Brain microvascular endothelial cell (primary cell): ENCODE measurements at regions not wholly inside any gene's neighbourhood (a gene's known extent, or its start where the extent isn't known, plus 50 kb on each side); places are given as distances from the start of the nearest gene placed in this dataset.

ENCODE experiments used
- DNase-seq: peaks from one replicate; pipeline ENCODE4 v3.0.0-alpha.2; 2020
- H3K27ac ChIP-seq: fragments of 250-450 bp; sonication (Bioruptor Pico); 2 replicates; pipeline ENCODE4 v1.5.1; 2020; ENCODE audit warnings: mild to moderate bottlenecking, moderate library complexity
- H3K27me3 ChIP-seq: fragments of 250-450 bp; sonication (Bioruptor Pico); replicated peaks from 2 replicates; pipeline ENCODE4 v1.5.1; 2020; ENCODE audit warnings: mild to moderate bottlenecking
- H3K36me3 ChIP-seq: fragments of 250-450 bp; sonication (Bioruptor Pico); replicated peaks from 2 replicates; pipeline ENCODE4 v1.5.1; 2020; ENCODE audit warnings: mild to moderate bottlenecking
- H3K4me3 ChIP-seq: 2 replicates; pipeline ENCODE4 v1.5.1; 2011; ENCODE audit warnings: low read depth, mild to moderate bottlenecking, control low read depth, low read length, moderate library complexity
- in situ Hi-C: cut with HindIII; loops from 2 replicates; pipeline ENCODE4 v1.10.0; 2017; ENCODE audit warnings: low sequenced_read_pairs, low pct_ligation_motif_present
- TF ChIP-seq, protein P1 (sequence below): IDR thresholded peaks from 2 replicates; pipeline ENCODE4 v1.5.1; 2011; ENCODE audit warnings: low read depth, mild to moderate bottlenecking, moderate library complexity, low read length, control low read depth, inconsistent platforms; ENCODE audit errors: missing control alignments

DNA sequence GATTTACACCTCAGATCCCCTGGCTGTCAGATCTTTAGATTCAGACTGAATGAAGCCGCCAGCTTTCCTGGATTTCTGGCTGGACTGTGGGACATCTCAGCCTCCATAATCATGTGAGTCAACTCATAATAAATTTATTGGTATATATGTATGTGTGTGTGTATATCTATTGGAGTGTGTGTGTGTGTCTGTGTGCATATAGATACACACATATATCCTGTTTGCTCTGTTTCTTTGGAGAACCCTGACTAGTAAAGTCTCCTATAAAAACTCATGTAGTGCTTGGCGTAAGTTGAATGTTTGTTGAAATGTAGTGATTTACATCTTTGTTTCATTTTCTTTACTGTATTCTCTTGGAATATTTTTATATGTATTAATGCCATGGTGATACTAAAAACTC, 499.5 kb upstream of the KLF12 start:
- H3K27me3 ChIP-seq: no peaks in the 10 kb centered on the region

DNA sequence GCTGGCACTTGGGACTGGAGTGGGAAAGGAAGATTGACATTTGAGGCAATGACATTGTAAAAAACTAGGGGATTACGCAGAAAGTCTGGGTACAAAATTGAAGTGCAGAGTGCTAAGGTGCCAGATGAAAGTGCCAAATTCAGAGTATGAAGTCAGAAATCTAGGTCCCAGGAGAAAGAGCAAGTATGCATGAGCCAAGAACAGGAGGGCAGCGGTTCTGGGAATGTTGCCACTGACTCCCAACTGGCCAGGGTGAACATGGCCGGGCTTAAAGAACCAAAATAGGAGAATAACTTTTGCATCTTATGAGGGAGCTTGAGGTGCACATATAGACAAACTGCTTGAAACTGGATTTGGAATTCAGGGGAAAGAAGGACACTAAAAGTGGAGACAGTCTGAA, 495.8 kb upstream of the KLF12 start:
- Histone ChIP-seq H3K27me3 (no peaks in the 10 kb centered on the region), H3K36me3 (no peaks in the 10 kb centered on the region), H3K4me3 (no peak overlapping the region), H3K27ac (no peak overlapping the region)
- TF ChIP-seq, protein P1, sequence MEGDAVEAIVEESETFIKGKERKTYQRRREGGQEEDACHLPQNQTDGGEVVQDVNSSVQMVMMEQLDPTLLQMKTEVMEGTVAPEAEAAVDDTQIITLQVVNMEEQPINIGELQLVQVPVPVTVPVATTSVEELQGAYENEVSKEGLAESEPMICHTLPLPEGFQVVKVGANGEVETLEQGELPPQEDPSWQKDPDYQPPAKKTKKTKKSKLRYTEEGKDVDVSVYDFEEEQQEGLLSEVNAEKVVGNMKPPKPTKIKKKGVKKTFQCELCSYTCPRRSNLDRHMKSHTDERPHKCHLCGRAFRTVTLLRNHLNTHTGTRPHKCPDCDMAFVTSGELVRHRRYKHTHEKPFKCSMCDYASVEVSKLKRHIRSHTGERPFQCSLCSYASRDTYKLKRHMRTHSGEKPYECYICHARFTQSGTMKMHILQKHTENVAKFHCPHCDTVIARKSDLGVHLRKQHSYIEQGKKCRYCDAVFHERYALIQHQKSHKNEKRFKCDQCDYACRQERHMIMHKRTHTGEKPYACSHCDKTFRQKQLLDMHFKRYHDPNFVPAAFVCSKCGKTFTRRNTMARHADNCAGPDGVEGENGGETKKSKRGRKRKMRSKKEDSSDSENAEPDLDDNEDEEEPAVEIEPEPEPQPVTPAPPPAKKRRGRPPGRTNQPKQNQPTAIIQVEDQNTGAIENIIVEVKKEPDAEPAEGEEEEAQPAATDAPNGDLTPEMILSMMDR: no peak
- in situ Hi-C loops: no loop called here
- no peak for DNase-seq

More for the DNA sequence above, 499.5 kb upstream of the KLF12 start:
- TF ChIP-seq, protein P1: no peak
- H3K36me3 ChIP-seq: no peaks in the 10 kb centered on the region
- H3K27ac ChIP-seq: no peak overlapping the region
- in situ Hi-C loops: no loop called here
- no peak for DNase-seq
- H3K4me3 ChIP-seq: no peak overlapping the region

DNA sequence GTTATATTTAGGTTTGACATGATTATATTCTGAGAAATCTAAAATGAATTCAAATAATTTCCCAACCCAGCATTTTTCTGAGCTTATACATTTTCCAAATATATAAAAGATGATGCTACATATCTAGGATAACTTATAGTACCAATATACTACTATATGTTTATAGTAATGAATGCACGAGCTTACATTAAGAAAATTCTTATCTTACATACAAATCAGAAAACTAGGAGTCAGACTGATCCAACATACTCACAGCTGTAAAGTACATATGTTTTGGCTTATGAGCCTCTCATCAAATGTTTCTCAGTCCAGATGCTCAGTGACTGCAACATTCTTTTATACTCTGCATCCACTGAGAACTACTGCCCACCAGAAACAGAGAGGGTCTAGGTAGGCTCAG, 491.3 kb upstream of the KLF12 start:
- Histone ChIP-seq H3K36me3 (no peaks in the 10 kb centered on the region), H3K4me3 (no peak overlapping the region), H3K27ac (no peak overlapping the region), H3K27me3 (no peaks in the 10 kb centered on the region)
- in situ Hi-C loops: no loop called here
- DNase-seq: no peak
- TF ChIP-seq, protein P1: no peak

DNA sequence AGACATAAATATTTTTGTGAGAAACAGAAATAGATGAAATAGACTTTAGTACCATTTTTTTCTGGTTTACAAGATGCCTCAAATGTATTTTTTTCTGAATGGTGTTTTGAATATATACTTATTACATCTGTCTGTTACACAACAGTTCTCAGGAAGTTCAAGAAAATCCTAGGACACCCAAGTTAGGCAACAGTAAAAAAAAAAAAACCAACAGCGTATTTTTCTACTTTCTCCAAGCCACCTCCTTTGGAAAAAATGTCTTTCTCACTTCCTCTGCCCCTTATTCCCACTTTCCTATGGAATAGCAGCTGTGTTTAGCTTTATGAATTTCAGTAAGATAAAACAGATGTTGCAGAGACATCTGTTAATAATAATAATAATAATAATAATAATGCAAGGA, 489.6 kb upstream of the KLF12 start:
- in situ Hi-C loops: no loop called here
- no peak overlapping the region for H3K4me3 ChIP-seq
- TF ChIP-seq, protein P1: no peak
- H3K27me3 ChIP-seq: no peaks in the 10 kb centered on the region
- no peaks in the 10 kb centered on the region for H3K36me3 ChIP-seq
- no peak overlapping the region for H3K27ac ChIP-seq
- DNase-seq: no peak

DNA sequence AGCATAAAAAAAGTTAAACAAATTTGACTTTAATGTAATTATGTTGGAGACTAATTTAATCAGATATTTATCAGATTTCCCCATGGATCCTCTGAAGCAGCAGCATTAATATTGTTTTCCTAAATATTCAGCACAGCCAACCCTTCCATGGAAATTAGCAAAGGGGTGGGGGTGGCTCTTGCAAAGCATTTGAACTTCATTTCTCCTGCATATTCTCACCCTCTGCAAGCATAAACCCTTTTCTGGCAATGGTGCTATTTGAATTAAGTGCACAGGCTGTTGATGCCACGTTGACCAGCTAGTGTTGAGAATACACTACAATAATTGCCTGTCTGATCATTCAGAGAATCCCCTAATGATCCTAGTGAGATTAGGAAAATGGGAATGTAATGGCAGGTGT, 488.1 kb upstream of the KLF12 start:
- Histone ChIP-seq H3K27ac (no peak overlapping the region), H3K4me3 (no peak overlapping the region), H3K36me3 (no peaks in the 10 kb centered on the region), H3K27me3 (no peaks in the 10 kb centered on the region)
- TF ChIP-seq, protein P1: no peak
- in situ Hi-C loops: no loop called here
- DNase-seq: no peak

DNA sequence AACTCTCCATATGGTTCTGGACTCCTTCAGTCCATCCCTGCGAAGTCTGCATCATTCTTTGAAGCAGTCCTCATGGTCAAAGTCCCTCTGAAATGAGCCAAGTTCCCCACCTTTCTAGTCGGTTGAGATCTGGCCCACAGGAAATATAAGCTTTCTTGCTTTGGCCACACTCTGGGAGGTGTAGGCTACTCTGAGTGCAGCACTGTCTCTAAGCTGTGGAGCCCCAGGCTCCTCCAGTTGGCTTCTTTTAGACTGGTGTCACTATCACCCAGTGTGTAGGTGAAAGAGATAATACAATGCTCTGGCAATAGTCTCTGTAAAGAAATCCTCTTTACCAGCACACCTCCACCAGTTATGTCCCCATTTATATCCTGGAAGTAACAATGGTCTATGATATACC, 486.5 kb upstream of the KLF12 start:
- Histone ChIP-seq H3K36me3 (no peaks in the 10 kb centered on the region), H3K27ac (no peak overlapping the region), H3K4me3 (no peak overlapping the region), H3K27me3 (no peaks in the 10 kb centered on the region)
- TF ChIP-seq, protein P1: no peak
- no peak for DNase-seq
- in situ Hi-C loops: no loop called here
